ENCODE measurements at regions not wholly inside any gene's neighbourhood (a gene's known extent, or its start where the extent isn't known, plus 50 kb on each side); places are given as distances from the start of the nearest gene placed in this dataset.
"Not testable (repeated sequence)": the region's sequence is repeated elsewhere in the genome, so short reads cannot be mapped to it uniquely, and the experiment has no call there.

- DNase-seq, result not testable (repeated sequence)
These were observed 149.5 kb upstream of the ATF7IP start for GRCh38 chr12:14215949-14216348.

GRCh38 chr12:14216405-14217294 lies 148.8 kb upstream of the ATF7IP start:
- DNase-seq, result no peak

- no peak for DNase-seq
These were observed 146.3 kb upstream of the ATF7IP start for GRCh38 chr12:14219156-14219555.

- DNase-seq, result not testable (repeated sequence)
These were observed 145.8 kb upstream of the ATF7IP start for GRCh38 chr12:14219670-14220069.

- no peak for DNase-seq
These were observed 140.4 kb upstream of the ATF7IP start for GRCh38 chr12:14225064-14225463.

- not testable (repeated sequence) for DNase-seq
These were observed 130.3 kb upstream of the ATF7IP start for GRCh38 chr12:14235176-14235575.

- DNase-seq, result not testable (repeated sequence)
These were observed 128.8 kb upstream of the ATF7IP start for GRCh38 chr12:14236641-14237040.

GRCh38 chr12:14238221-14238792 lies 127.2 kb upstream of the ATF7IP start:
- DNase-seq, result no peak

GRCh38 chr12:14239350-14239934 lies 126.0 kb upstream of the ATF7IP start:
- no peak for DNase-seq

- DNase-seq, result no peak
These were observed 125.3 kb upstream of the ATF7IP start for GRCh38 chr12:14239935-14240872.

- no peak for DNase-seq
These were observed 124.6 kb upstream of the ATF7IP start for GRCh38 chr12:14240873-14241220.

- DNase-seq, result not testable (repeated sequence)
These were observed 122.7 kb upstream of the ATF7IP start for GRCh38 chr12:14242825-14243224.

GRCh38 chr12:14243941-14244340 lies 121.5 kb upstream of the ATF7IP start:
- DNase-seq, result no peak

- no peak for DNase-seq
These were observed 120.4 kb upstream of the ATF7IP start for GRCh38 chr12:14244876-14245669.

GRCh38 chr12:14247166-14247565 lies 118.3 kb upstream of the ATF7IP start:
- DNase-seq, result no peak

- no peak for DNase-seq
These were observed 116.1 kb upstream of the ATF7IP start for GRCh38 chr12:14249368-14249767.

GRCh38 chr12:14252697-14253096 lies 112.8 kb upstream of the ATF7IP start:
- no peak for DNase-seq

GRCh38 chr12:14253496-14253895 lies 112.0 kb upstream of the ATF7IP start:
- DNase-seq, result no peak

GRCh38 chr12:14254781-14255180 lies 110.7 kb upstream of the ATF7IP start:
- DNase-seq, result no peak

GRCh38 chr12:14256121-14256520 lies 109.4 kb upstream of the ATF7IP start:
- no peak for DNase-seq

GRCh38 chr12:14256555-14257169 lies 108.8 kb upstream of the ATF7IP start:
- DNase-seq, result no peak

GRCh38 chr12:14257303-14257733 lies 108.2 kb upstream of the ATF7IP start:
- DNase-seq, result no peak

All from 8988T (cell line).